Hepatocyte (in vitro differentiated cells): ENCODE measurements at regions not wholly inside any gene's neighbourhood (a gene's known extent, or its start where the extent isn't known, plus 50 kb on each side); places are given as distances from the start of the nearest gene placed in this dataset.

Experiments used
- EZH2 ChIP-seq: fragments of 200-600 bp; sonication (generic); IDR thresholded peaks from 2 replicates; pipeline ENCODE4 v1.6.1; 2016; ENCODE audit warnings: antibody characterized with exemption, mild to moderate bottlenecking, borderline replicate concordance
- EZH2phosphoT487 ChIP-seq: fragments of 200-600 bp; sonication (generic); IDR thresholded peaks from one replicate; pipeline ENCODE4 v1.6.1; 2018; ENCODE audit warnings: antibody characterized with exemption, mild to moderate bottlenecking, low read depth, moderate library complexity; ENCODE audit not compliant: unreplicated experiment, severe bottlenecking
- TF ChIP-seq, protein P1 (sequence below): fragments of 200-600 bp; sonication (generic); IDR thresholded peaks from 2 replicates; pipeline ENCODE4 v1.5.1; 2016; ENCODE audit warnings: antibody characterized with exemption, mild to moderate bottlenecking; ENCODE audit not compliant: poor library complexity

DNA sequence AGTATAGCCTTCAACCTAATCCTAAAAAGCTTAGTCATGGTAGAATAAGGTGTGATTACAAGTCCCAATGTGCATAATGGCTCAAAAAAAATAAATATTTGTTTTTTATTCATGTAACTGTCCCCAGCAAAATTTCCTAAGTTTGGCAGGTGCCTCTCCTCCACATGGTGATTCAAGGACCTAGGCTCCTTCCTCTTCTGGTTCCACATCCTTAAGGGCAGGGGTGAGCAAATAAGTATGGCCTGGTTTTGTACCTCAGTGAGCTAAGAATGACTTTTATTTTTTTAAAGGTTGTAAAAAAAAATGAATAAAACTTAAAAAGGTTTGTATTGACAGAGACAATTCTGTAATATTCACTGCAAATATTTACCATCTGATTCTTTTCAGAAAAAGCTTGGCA is 343.5 kb upstream of the UBE2E2 start:
- TF ChIP-seq, protein P1, sequence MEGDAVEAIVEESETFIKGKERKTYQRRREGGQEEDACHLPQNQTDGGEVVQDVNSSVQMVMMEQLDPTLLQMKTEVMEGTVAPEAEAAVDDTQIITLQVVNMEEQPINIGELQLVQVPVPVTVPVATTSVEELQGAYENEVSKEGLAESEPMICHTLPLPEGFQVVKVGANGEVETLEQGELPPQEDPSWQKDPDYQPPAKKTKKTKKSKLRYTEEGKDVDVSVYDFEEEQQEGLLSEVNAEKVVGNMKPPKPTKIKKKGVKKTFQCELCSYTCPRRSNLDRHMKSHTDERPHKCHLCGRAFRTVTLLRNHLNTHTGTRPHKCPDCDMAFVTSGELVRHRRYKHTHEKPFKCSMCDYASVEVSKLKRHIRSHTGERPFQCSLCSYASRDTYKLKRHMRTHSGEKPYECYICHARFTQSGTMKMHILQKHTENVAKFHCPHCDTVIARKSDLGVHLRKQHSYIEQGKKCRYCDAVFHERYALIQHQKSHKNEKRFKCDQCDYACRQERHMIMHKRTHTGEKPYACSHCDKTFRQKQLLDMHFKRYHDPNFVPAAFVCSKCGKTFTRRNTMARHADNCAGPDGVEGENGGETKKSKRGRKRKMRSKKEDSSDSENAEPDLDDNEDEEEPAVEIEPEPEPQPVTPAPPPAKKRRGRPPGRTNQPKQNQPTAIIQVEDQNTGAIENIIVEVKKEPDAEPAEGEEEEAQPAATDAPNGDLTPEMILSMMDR: no peak
- TF ChIP-seq EZH2: no peak
- no peak for TF ChIP-seq EZH2phosphoT487
